ENCODE measurements at regions not wholly inside any gene's neighbourhood (a gene's known extent, or its start where the extent isn't known, plus 50 kb on each side); places are given as distances from the start of the nearest gene placed in this dataset.

DNA sequence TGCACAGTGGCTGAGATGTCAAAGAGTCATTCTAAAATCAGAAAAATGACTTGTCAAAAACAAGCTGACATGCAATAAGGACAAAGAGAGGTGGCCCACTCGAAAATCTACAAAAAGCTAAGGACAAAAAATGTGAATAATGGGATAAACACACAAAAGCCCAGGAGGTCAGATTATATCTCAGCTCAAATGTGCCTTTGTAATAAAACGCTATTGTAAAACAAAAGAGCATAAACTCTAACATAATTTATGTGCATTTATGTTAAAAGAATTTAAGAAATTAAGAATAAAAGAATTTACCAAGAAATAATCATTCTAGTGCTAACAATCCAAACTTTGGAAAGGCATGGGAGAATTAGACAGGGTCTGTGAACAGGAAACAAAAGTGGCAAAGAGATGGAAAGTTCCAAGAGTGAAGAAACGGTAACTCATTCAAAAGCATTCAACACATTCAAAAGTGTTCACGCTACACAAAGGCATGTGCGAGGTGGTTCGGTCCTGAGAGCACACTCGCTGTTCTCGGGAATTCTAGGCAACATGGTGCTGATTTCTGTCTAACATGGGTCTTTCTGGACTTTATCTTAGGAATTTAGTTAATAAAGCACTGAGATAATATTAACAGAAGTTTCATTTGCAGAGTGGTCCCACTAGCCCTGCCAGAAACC, 197.7 kb downstream of the KATNAL1 start:
- no peak overlapping the region for H3K27ac Mint-ChIP-seq (ENCODE audit: low read depth, unreplicated experiment)
- TF ChIP-seq, protein P1, sequence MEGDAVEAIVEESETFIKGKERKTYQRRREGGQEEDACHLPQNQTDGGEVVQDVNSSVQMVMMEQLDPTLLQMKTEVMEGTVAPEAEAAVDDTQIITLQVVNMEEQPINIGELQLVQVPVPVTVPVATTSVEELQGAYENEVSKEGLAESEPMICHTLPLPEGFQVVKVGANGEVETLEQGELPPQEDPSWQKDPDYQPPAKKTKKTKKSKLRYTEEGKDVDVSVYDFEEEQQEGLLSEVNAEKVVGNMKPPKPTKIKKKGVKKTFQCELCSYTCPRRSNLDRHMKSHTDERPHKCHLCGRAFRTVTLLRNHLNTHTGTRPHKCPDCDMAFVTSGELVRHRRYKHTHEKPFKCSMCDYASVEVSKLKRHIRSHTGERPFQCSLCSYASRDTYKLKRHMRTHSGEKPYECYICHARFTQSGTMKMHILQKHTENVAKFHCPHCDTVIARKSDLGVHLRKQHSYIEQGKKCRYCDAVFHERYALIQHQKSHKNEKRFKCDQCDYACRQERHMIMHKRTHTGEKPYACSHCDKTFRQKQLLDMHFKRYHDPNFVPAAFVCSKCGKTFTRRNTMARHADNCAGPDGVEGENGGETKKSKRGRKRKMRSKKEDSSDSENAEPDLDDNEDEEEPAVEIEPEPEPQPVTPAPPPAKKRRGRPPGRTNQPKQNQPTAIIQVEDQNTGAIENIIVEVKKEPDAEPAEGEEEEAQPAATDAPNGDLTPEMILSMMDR (IDR thresholded peaks at IDR 0.05; ENCODE audit: unreplicated experiment), result no peak
- ChIA-PET CTCF (interaction anchor here (0.6 to 10.1 kb wide), 7 partner anchors 18 to 429 kb away, joined by 3 to 230 read pairs (median 3); partner anchors contain the start of gene UBL3), POLR2A (interaction anchor here (0.6 to 10.1 kb wide), 11 partner anchors 16 to 331 kb away, joined by 3 to 264 read pairs (median 3); partner anchors contain the start of gene UBL3)
- DNase-seq (ENCODE audit: unreplicated experiment), result no peak
- no TSS peak for BruUV-seq (replicated peaks)
- peaks cover 32% of the 10 kb centered on the region for H3K4me1 Mint-ChIP-seq (ENCODE audit: insufficient read depth, unreplicated experiment)
- H3K36me3 Mint-ChIP-seq (ENCODE audit: insufficient read depth, unreplicated experiment), result peaks cover 5% of the 10 kb centered on the region
- H3K9me3 Mint-ChIP-seq (ENCODE audit: unreplicated experiment), result no peaks in the 10 kb centered on the region
- H3K4me3 Mint-ChIP-seq (ENCODE audit: unreplicated experiment), result no peak overlapping the region
- intact Hi-C loops (cut with micrococcal nuclease), result loop anchor here (10.0 kb wide), 1 partner anchor 545 kb away; no protein-coding TSS in a partner anchor
- no peaks in the 10 kb centered on the region for H3K27me3 Mint-ChIP-seq (ENCODE audit: insufficient read depth, unreplicated experiment)

- POLR2A ChIA-PET, result interaction anchor here (0.6 to 10.1 kb wide), 12 partner anchors 17 to 330 kb away, joined by 3 to 264 read pairs (median 3); partner anchors contain the start of gene UBL3
- Mint-ChIP-seq H3K27me3 (ENCODE audit: insufficient read depth, unreplicated experiment) (no peaks in the 10 kb centered on the region), H3K9me3 (ENCODE audit: unreplicated experiment) (no peaks in the 10 kb centered on the region), H3K27ac (ENCODE audit: low read depth, unreplicated experiment) (peak overlapping the region; percentile 21), H3K4me1 (ENCODE audit: insufficient read depth, unreplicated experiment) (peaks cover 32% of the 10 kb centered on the region), H3K36me3 (ENCODE audit: insufficient read depth, unreplicated experiment) (peaks cover 5% of the 10 kb centered on the region), H3K4me3 (ENCODE audit: unreplicated experiment) (peak overlapping the region; percentile 14)
- BruUV-seq (replicated peaks), result no TSS peak
- TF ChIP-seq, protein P1 (IDR thresholded peaks at IDR 0.05; ENCODE audit: unreplicated experiment), result no peak
- intact Hi-C loops (cut with micrococcal nuclease), result no loop called here
- DNase-seq (ENCODE audit: unreplicated experiment), result peak; percentile 92
- CTCF ChIA-PET, result interaction anchor here (0.6 to 10.1 kb wide), 5 partner anchors 23 to 428 kb away, joined by 3 to 230 read pairs (median 3); partner anchors contain the start of gene UBL3
Observed at GRCh38 chr13:30108913-30109237, 198.5 kb downstream of the KATNAL1 start.

DNA sequence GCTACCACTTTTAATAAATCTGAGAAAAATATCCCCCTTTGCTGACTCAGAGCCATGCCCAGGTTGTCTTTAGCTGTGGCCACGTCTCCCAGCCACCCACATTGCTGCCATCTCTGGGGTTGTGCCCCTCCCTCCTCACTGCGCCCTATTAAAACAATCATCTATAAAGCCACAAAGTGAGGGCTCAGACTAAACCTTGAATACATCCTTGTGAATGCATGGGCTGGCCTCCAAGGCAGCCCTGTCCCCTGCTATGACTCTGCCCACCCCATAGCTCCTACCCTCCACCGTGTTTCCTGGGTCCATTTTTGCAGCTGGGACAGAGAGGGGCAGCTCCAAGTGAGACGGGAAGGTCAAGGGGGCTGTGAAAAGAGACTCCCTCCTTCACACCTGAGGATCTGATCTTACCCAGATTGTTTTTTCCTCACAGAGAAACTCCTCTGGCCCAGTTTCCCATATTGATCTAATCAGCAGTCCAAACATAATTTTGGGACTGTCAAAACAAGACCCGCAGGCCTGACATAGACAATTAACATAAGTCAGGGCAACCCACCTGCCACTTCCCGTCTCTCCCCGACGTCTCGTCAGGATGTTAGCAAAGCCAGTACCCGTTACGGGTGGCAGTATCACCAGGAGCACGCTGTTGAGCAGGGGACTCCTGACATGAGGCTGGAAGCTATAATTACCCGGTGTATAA, 199.0 kb downstream of the KATNAL1 start:
- Mint-ChIP-seq H3K4me1 (ENCODE audit: insufficient read depth, unreplicated experiment) (peaks cover 30% of the 10 kb centered on the region), H3K4me3 (ENCODE audit: unreplicated experiment) (peak overlapping the region; percentile 14), H3K27ac (ENCODE audit: low read depth, unreplicated experiment) (peak overlapping the region; percentile 21), H3K27me3 (ENCODE audit: insufficient read depth, unreplicated experiment) (no peaks in the 10 kb centered on the region), H3K9me3 (ENCODE audit: unreplicated experiment) (no peaks in the 10 kb centered on the region), H3K36me3 (ENCODE audit: insufficient read depth, unreplicated experiment) (peaks cover 5% of the 10 kb centered on the region)
- TF ChIP-seq, protein P1 (IDR thresholded peaks at IDR 0.05; ENCODE audit: unreplicated experiment), result no peak
- ChIA-PET CTCF (interaction anchor here (0.6 to 10.1 kb wide), 4 partner anchors 11 to 263 kb away, joined by 3 to 230 read pairs (median 4); partner anchors contain the start of gene UBL3), POLR2A (interaction anchor here (0.6 to 10.1 kb wide), 11 partner anchors 17 to 329 kb away, joined by 3 to 264 read pairs (median 3); partner anchors contain the start of gene UBL3)
- BruUV-seq (replicated peaks), result no TSS peak
- intact Hi-C loops (cut with micrococcal nuclease), result no loop called here
- DNase-seq (ENCODE audit: unreplicated experiment), result no peak

DNA sequence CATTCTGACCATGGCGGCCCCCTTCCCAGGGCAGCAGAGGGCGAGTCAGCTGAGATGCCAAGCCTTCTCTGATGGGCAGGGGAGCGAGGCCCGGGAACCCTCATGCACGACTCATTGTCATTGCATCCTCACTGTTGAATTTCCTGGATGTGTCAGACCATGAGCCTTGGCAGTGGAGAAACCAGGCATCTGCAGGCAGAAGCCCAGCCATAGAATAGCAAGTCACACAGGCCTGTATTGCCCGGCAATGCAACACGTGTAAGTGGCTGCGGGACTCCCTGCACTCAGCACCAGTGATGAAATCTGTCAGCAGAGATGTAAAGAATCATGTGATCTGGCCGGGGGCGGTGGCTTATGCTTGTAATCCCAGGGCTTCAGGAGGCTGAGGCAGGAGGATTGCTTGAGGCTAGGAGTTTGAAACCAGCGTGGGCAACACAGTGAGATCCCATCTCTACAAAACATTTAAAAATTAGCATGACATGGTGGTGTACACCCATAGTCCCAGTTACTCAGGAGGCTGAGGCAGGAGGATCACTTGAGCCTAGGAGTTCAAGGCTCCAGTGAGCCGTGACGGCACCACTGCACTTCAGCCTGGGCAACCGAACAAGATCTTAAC, 199.7 kb downstream of the KATNAL1 start:
- CTCF ChIA-PET, result interaction anchor here (0.6 to 10.1 kb wide), 3 partner anchors 12 to 263 kb away, joined by 3 to 230 read pairs (median 4); partner anchors contain the start of gene UBL3
- POLR2A ChIA-PET, result interaction anchor here (0.8 to 10.1 kb wide), 3 partner anchors 202 to 262 kb away, joined by 3 to 264 read pairs (median 3); partner anchors contain the start of gene UBL3
- no TSS peak for BruUV-seq (replicated peaks)
- H3K36me3 Mint-ChIP-seq (ENCODE audit: insufficient read depth, unreplicated experiment), result peaks cover 5% of the 10 kb centered on the region
- TF ChIP-seq, protein P1 (IDR thresholded peaks at IDR 0.05; ENCODE audit: unreplicated experiment), result no peak
- no peaks in the 10 kb centered on the region for H3K9me3 Mint-ChIP-seq (ENCODE audit: unreplicated experiment)
- peak; percentile 13 for DNase-seq (ENCODE audit: unreplicated experiment)
- intact Hi-C loops (cut with micrococcal nuclease), result no loop called here
- H3K27me3 Mint-ChIP-seq (ENCODE audit: insufficient read depth, unreplicated experiment), result no peaks in the 10 kb centered on the region
- H3K4me3 Mint-ChIP-seq (ENCODE audit: unreplicated experiment), result no peak overlapping the region
- H3K27ac Mint-ChIP-seq (ENCODE audit: low read depth, unreplicated experiment), result no peak overlapping the region
- H3K4me1 Mint-ChIP-seq (ENCODE audit: insufficient read depth, unreplicated experiment), result peaks cover 23% of the 10 kb centered on the region

Measured in MCF 10A (cell line).